GM12878 (cell line): ENCODE measurements at regions not wholly inside any gene's neighbourhood (a gene's known extent, or its start where the extent isn't known, plus 50 kb on each side); places are given as distances from the start of the nearest gene placed in this dataset.

Source experiments
- ATAC-seq: fragments of 200-7000 bp; cut with Tn5 transposase; 3 replicates; pipeline ENCODE4 v1.9.1; 2020; ENCODE audit warnings: mild to moderate bottlenecking, moderate library complexity
- BruUV-seq: library from RNA; stranded (reverse); fragments of 400-500 nt; replicated peaks from 2 replicates; lab custom pipeline; 2021; lab: Mats Ljungman, UMichigan
- CTCF ChIA-PET: fragments of 300-600 bp; sonication (Branson Sonifier 250); formaldehyde crosslinking; extraction: SDS; loops from one replicate; lab custom pipeline; 2021; ENCODE audit warnings: inconsistent platforms; lab: Yijun Ruan, JAX
- POLR2A ChIA-PET: fragments of 350-600 bp; formaldehyde crosslinking; extraction: SDS; loops from one replicate; lab custom pipeline; 2021; ENCODE audit warnings: inconsistent platforms; lab: Charles Lee
- RAD21 ChIA-PET: fragments of 300-600 bp; sonication (Branson Sonifier 250); formaldehyde crosslinking; loops from one replicate; lab custom pipeline; 2023; ENCODE audit warnings: antibody characterized with exemption; ENCODE audit not compliant: unreplicated experiment; lab: Charles Lee
- SMC1A ChIA-PET: fragments of 300-600 bp; sonication (Branson Sonifier 250); formaldehyde crosslinking; loops from one replicate; lab custom pipeline; 2023; ENCODE audit not compliant: unreplicated experiment, uncharacterized antibody; lab: Charles Lee
- DNase-seq: peaks from one replicate; pipeline ENCODE4 v3.0.0-alpha.2; 2011; ENCODE audit warnings: low read depth, low spot score
- FAIRE-seq: peaks from 3 replicates; lab custom pipeline; 2011; peaks lifted over from hg19 to GRCh38; lab: Jason Lieb, UNC
- H2AFZ ChIP-seq: 2 replicates; pipeline ENCODE4 v1.6.0; 2011; ENCODE audit warnings: low read depth, low read length, control low read depth; ENCODE audit not compliant: control insufficient read depth
- H3K27ac ChIP-seq: 2 replicates; pipeline ENCODE4 v1.5.1; 2011; ENCODE audit warnings: control low read depth; ENCODE audit not compliant: control insufficient read depth, insufficient read depth
- H3K27me3 ChIP-seq, 2 experiments: replicated peaks in 1 of 2; 2 replicates each; pipeline versions ENCODE4 v1.6.0 to v1.6.1; 2011; ENCODE audit warnings: low read length in 1 of 2; ENCODE audit not compliant: control insufficient read depth in 2 of 2, insufficient read depth in 2 of 2
- H3K36me3 ChIP-seq, 2 experiments: 2 replicates each; pipeline ENCODE4 v1.5.1; 2011; ENCODE audit warnings: low read length in 1 of 2; ENCODE audit not compliant: control insufficient read depth in 2 of 2, insufficient read depth in 2 of 2
- H3K4me1 ChIP-seq: 2 replicates; pipeline ENCODE4 v1.6.1; 2011; ENCODE audit warnings: mild to moderate bottlenecking, low read length, moderate library complexity, mixed read lengths; ENCODE audit not compliant: control insufficient read depth, insufficient read depth
- H3K4me2 ChIP-seq: 2 replicates; pipeline ENCODE4 v1.6.0; 2011; ENCODE audit warnings: control low read depth; ENCODE audit not compliant: control insufficient read depth, insufficient read depth
- H3K4me3 ChIP-seq: fragments of 200-600 bp; sonication (generic); 2 replicates; pipeline ENCODE4 v1.5.1; 2016
- H3K79me2 ChIP-seq: 2 replicates; pipeline ENCODE4 v1.6.0; 2011; ENCODE audit warnings: low read length; ENCODE audit not compliant: control insufficient read depth, insufficient read depth
- H3K9ac ChIP-seq: 2 replicates; pipeline ENCODE4 v1.8.0; 2011; ENCODE audit warnings: low read length, control low read depth, mixed read lengths; ENCODE audit not compliant: control insufficient read depth, insufficient read depth
- H3K9me3 ChIP-seq: replicated peaks from 3 replicates; pipeline ENCODE4 v1.5.1; 2011; ENCODE audit warnings: mild to moderate bottlenecking, low read length; ENCODE audit not compliant: control insufficient read depth, insufficient read depth
- H4K20me1 ChIP-seq: 2 replicates; pipeline ENCODE4 v1.6.0; 2011; ENCODE audit not compliant: control insufficient read depth, insufficient read depth
- BCLAF1 ChIP-seq: fragments of 450-650 bp; IDR thresholded peaks from 2 replicates; pipeline ENCODE4 v1.6.1; 2017; ENCODE audit warnings: antibody characterized with exemption, mild to moderate bottlenecking, moderate library complexity
- BRCA1 ChIP-seq: IDR thresholded peaks from 2 replicates; pipeline ENCODE4 v1.6.1; 2011; ENCODE audit warnings: low read depth, low read length, improper control_type of control experiment
- CTCF ChIP-seq, 3 experiments: IDR thresholded peaks in 2 of 3; conservative IDR thresholded peaks in 1 of 3; 2 replicates each; pipeline ENCODE4 v1.5.1; 2011; ENCODE audit warnings: low read depth in 3 of 3, low read length in 3 of 3, mild to moderate bottlenecking in 3 of 3, control low read depth in 2 of 3, moderate library complexity in 2 of 3, inconsistent platforms in 1 of 3, mixed read lengths in 1 of 3; ENCODE audit not compliant: control insufficient read depth in 2 of 3, insufficient read depth in 1 of 3; ENCODE audit errors: extremely low read depth in 1 of 3
- HDAC6 ChIP-seq: fragments of 200-600 bp; sonication (generic); IDR thresholded peaks from one replicate; pipeline ENCODE4 v1.8.0; 2017; ENCODE audit warnings: antibody characterized with exemption; ENCODE audit not compliant: unreplicated experiment
- JUNB ChIP-seq: IDR thresholded peaks from 2 replicates; pipeline ENCODE4 v1.6.1; 2016; ENCODE audit warnings: antibody characterized with exemption, mild to moderate bottlenecking
- MYC ChIP-seq: IDR thresholded peaks from 2 replicates; pipeline ENCODE4 v1.6.1; 2011; ENCODE audit warnings: mild to moderate bottlenecking, low read length, moderate library complexity, inconsistent platforms; ENCODE audit not compliant: insufficient read depth, insufficient replicate concordance, insufficient read length, severe bottlenecking
- PKNOX1 ChIP-seq: fragments of 450-650 bp; IDR thresholded peaks from 2 replicates; pipeline ENCODE4 v1.6.1; 2016; ENCODE audit warnings: mild to moderate bottlenecking
- SP1 ChIP-seq: IDR thresholded peaks from one replicate; pipeline ENCODE4 v1.6.1; 2011; ENCODE audit warnings: low read depth, low read length
- WGBS: methylation state at CpG from one replicate; pipeline ENCODE4 v1.1.6; 2016; ENCODE audit warnings: low lambda C conversion rate; ENCODE audit not compliant: insufficient replicate concordance, insufficient coverage; ENCODE audit errors: missing lambda C conversion rate; 5-methylcytosine and 5-hydroxymethylcytosine counted together
- in situ Hi-C: fragments of 300-500 bp; cut with MboI; formaldehyde crosslinking; loops from 9 replicates; pipeline ENCODE4 v1.14.3; 2018; ENCODE audit warnings: mixed read lengths
- intact Hi-C: fragments of 100-400 bp; cut with micrococcal nuclease; formaldehyde crosslinking; loops from one replicate; pipeline ENCODE4 v1.14.2; 2022; ENCODE audit not compliant: unreplicated experiment
- TF ChIP-seq, protein P1 (sequence below): IDR thresholded peaks from 2 replicates; pipeline ENCODE4 v1.6.1; 2011; ENCODE audit warnings: low read depth, low read length, improper control_type of control experiment, borderline replicate concordance
- TF ChIP-seq, protein P2 (sequence below): fragments of 450-650 bp; IDR thresholded peaks from 2 replicates; pipeline ENCODE4 v1.6.1; 2017; ENCODE audit warnings: mild to moderate bottlenecking

GRCh38 chr22:45096256-45096907 lies 67.3 kb upstream of the NUP50 start:
- intact Hi-C loops = loop anchor here (1.0 to 5.0 kb wide), 2 partner anchors 119 to 276 kb away; no protein-coding TSS in a partner anchor
- RAD21 ChIA-PET = interaction anchor here (0.6 to 3.4 kb wide), 5 partner anchors 45 to 276 kb away, joined by 3 to 14 read pairs (median 3); no protein-coding TSS in a partner anchor
- FAIRE-seq (peak; percentile 92), DNase-seq (no peak), ATAC-seq (peak; percentile 82)
- Histone ChIP-seq H3K27ac (no peak overlapping the region), H3K4me3 (no peak overlapping the region), H2AFZ (no peak overlapping the region), H4K20me1 (no peaks in the 10 kb centered on the region), H3K9ac (no peak overlapping the region), H3K4me1 (no peaks in the 10 kb centered on the region), H3K9me3 (no peaks in the 10 kb centered on the region; the same call in 2 of the 3 replicates), H3K36me3 (no peaks in the 10 kb centered on the region), H3K4me2 (no peak overlapping the region), H3K27me3 (no peaks in the 10 kb centered on the region; a peak in 2 of 4 replicates), H3K79me2 (no peaks in the 10 kb centered on the region)
- WGBS = 25% methylated on average over 7 of the region's 7 CpGs
- BruUV-seq = no TSS peak
- CTCF ChIA-PET = interaction anchor here (0.6 to 2.6 kb wide), 11 partner anchors 12 to 1719 kb away, joined by 3 to 15 read pairs (median 3); no protein-coding TSS in a partner anchor
- POLR2A ChIA-PET = interaction anchor here (0.6 kb wide), 1 partner anchor 13 kb away, joined by 5 read pairs; no protein-coding TSS in a partner anchor
- in situ Hi-C loops = loop anchor here (5.0 kb wide), 1 partner anchor 274 kb away; no protein-coding TSS in a partner anchor
- SMC1A ChIA-PET = interaction anchor here (0.7 to 1.5 kb wide), 5 partner anchors 69 to 279 kb away, joined by 3 to 6 read pairs (median 3); no protein-coding TSS in a partner anchor
- TF ChIP-seq HDAC6 (no peak), JUNB (no peak), CTCF (IDR thresholded peaks at IDR 0.05 in 2 of 3, conservative IDR thresholded peaks at IDR 0.05 in 1 of 3; ENCODE audit: control insufficient read depth in 2 of 3, extremely low read depth in 1 of 3, insufficient read depth in 1 of 3, low read depth in 3 of 3, low read length in 3 of 3) (peak; percentile 84 to 94 (median 93)), BCLAF1 (no peak), BRCA1 (no peak), PKNOX1 (no peak), SP1 (no peak), MYC (no peak)
- TF ChIP-seq, protein P1, sequence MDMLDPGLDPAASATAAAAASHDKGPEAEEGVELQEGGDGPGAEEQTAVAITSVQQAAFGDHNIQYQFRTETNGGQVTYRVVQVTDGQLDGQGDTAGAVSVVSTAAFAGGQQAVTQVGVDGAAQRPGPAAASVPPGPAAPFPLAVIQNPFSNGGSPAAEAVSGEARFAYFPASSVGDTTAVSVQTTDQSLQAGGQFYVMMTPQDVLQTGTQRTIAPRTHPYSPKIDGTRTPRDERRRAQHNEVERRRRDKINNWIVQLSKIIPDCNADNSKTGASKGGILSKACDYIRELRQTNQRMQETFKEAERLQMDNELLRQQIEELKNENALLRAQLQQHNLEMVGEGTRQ = no peak
- TF ChIP-seq, protein P2, sequence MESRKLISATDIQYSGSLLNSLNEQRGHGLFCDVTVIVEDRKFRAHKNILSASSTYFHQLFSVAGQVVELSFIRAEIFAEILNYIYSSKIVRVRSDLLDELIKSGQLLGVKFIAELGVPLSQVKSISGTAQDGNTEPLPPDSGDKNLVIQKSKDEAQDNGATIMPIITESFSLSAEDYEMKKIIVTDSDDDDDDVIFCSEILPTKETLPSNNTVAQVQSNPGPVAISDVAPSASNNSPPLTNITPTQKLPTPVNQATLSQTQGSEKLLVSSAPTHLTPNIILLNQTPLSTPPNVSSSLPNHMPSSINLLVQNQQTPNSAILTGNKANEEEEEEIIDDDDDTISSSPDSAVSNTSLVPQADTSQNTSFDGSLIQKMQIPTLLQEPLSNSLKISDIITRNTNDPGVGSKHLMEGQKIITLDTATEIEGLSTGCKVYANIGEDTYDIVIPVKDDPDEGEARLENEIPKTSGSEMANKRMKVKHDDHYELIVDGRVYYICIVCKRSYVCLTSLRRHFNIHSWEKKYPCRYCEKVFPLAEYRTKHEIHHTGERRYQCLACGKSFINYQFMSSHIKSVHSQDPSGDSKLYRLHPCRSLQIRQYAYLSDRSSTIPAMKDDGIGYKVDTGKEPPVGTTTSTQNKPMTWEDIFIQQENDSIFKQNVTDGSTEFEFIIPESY = no peak
